GM23338 (cell line): ENCODE measurements at regions not wholly inside any gene's neighbourhood (a gene's known extent, or its start where the extent isn't known, plus 50 kb on each side); places are given as distances from the start of the nearest gene placed in this dataset.

Source experiments
- ATAC-seq: fragments of 200-7000 bp; cut with Tn5 transposase; 3 replicates; pipeline ENCODE4 v1.9.1; 2020
- DNase-seq: peaks from one replicate; pipeline ENCODE4 v3.0.0-alpha.2; 2015; ENCODE audit warnings: low spot score
- H2AFZ ChIP-seq: fragments of 200-600 bp; sonication (generic); 2 replicates; pipeline ENCODE4 v1.8.0; 2016; ENCODE audit warnings: antibody characterized with exemption, mild to moderate bottlenecking, moderate library complexity
- H3F3A ChIP-seq: fragments of 200-600 bp; sonication (generic); replicated peaks from 2 replicates; pipeline ENCODE4 v1.8.0; 2017; ENCODE audit warnings: antibody characterized with exemption, mixed run types, low read depth
- H3K27ac ChIP-seq: fragments of 200-600 bp; sonication (generic); 2 replicates; pipeline ENCODE4 v1.6.1; 2016; ENCODE audit warnings: low read depth
- H3K27me3 ChIP-seq: fragments of 200-600 bp; sonication (generic); 2 replicates; pipeline ENCODE4 v1.8.0; 2016; ENCODE audit warnings: mild to moderate bottlenecking, mixed run types, moderate library complexity; ENCODE audit not compliant: insufficient read depth
- H3K36me3 ChIP-seq: fragments of 200-600 bp; sonication (generic); 2 replicates; pipeline ENCODE4 v1.8.0; 2016; ENCODE audit warnings: mild to moderate bottlenecking; ENCODE audit not compliant: insufficient read depth
- H3K4me1 ChIP-seq: fragments of 200-600 bp; sonication (generic); 2 replicates; pipeline ENCODE4 v1.8.0; 2016; ENCODE audit warnings: mild to moderate bottlenecking, moderate library complexity; ENCODE audit not compliant: insufficient read depth
- H3K4me2 ChIP-seq: fragments of 200-600 bp; sonication (generic); 2 replicates; pipeline ENCODE4 v1.7.1; 2017; ENCODE audit warnings: mixed run types
- H3K4me3 ChIP-seq: fragments of 200-600 bp; sonication (generic); 2 replicates; pipeline ENCODE4 v1.6.1; 2016; ENCODE audit warnings: mixed run types
- H3K79me2 ChIP-seq: fragments of 200-600 bp; sonication (generic); replicated peaks from 2 replicates; pipeline ENCODE4 v1.8.0; 2017; ENCODE audit warnings: mild to moderate bottlenecking; ENCODE audit not compliant: insufficient read depth
- H3K9me2 ChIP-seq: fragments of 200-600 bp; sonication (generic); 2 replicates; pipeline ENCODE4 v1.8.0; 2017; ENCODE audit not compliant: insufficient read depth
- H4K20me1 ChIP-seq: fragments of 200-600 bp; sonication (generic); replicated peaks from 2 replicates; pipeline ENCODE4 v1.8.0; 2017; ENCODE audit warnings: mild to moderate bottlenecking; ENCODE audit not compliant: insufficient read depth
- H3K27ac Mint-ChIP-seq: 2 replicates; pipeline ENCODE4 v1.8.0; 2020; ENCODE audit warnings: inconsistent platforms, mild to moderate bottlenecking, moderate library complexity, mixed read lengths
- H3K27me3 Mint-ChIP-seq: 3 replicates; pipeline ENCODE4 v1.8.0; 2022; ENCODE audit warnings: low read depth, mild to moderate bottlenecking, moderate library complexity, mixed read lengths, inconsistent platforms; ENCODE audit not compliant: insufficient read depth, poor library complexity
- H3K36me3 Mint-ChIP-seq: 3 replicates; pipeline ENCODE4 v1.8.0; 2021; ENCODE audit warnings: low read depth, mild to moderate bottlenecking, inconsistent platforms, moderate library complexity, mixed read lengths
- H3K4me1 Mint-ChIP-seq: 3 replicates; pipeline ENCODE4 v1.8.0; 2020; ENCODE audit warnings: mild to moderate bottlenecking, inconsistent platforms, mixed read lengths
- H3K4me3 Mint-ChIP-seq: 3 replicates; pipeline ENCODE4 v1.8.0; 2021; ENCODE audit warnings: moderate library complexity, mild to moderate bottlenecking, inconsistent platforms, mixed read lengths
- H3K9me3 Mint-ChIP-seq: 3 replicates; pipeline ENCODE4 v1.8.0; 2020; ENCODE audit warnings: moderate library complexity, mild to moderate bottlenecking, inconsistent platforms, mixed read lengths
- CREB1 ChIP-seq: fragments of 250-450 bp; sonication (Bioruptor Pico); IDR thresholded peaks from 2 replicates; pipeline ENCODE4 v1.5.0; 2020; ENCODE audit warnings: low read depth, mild to moderate bottlenecking, moderate library complexity
- CTCF ChIP-seq, 2 experiments: fragments of 200-600 bp in 1 of 2; sonication (generic) in 1 of 2; conservative IDR thresholded peaks; 2 replicates each; pipeline versions ENCODE4 v1.5.1 to v1.6.1; 2016 to 2017; ENCODE audit warnings: antibody characterized with exemption in 2 of 2, low read depth in 2 of 2, mild to moderate bottlenecking in 2 of 2, moderate library complexity in 1 of 2
- EZH2 ChIP-seq: fragments of 200-600 bp; sonication (generic); IDR thresholded peaks from one replicate; pipeline ENCODE4 v1.8.0; 2017; ENCODE audit warnings: antibody characterized with exemption, mild to moderate bottlenecking, low read depth; ENCODE audit not compliant: unreplicated experiment
- STAT1 ChIP-seq: IDR thresholded peaks from one replicate; pipeline ENCODE4 v1.6.1; 2016; ENCODE audit warnings: antibody characterized with exemption; ENCODE audit not compliant: unreplicated experiment
- ZNF331 ChIP-seq: fragments of 250-450 bp; sonication (Bioruptor Pico); IDR thresholded peaks from 2 replicates; pipeline ENCODE4 v1.5.0; 2020; ENCODE audit warnings: low read depth, mild to moderate bottlenecking, moderate library complexity
- ZNF462 ChIP-seq: fragments of 250-450 bp; sonication (Bioruptor Pico); IDR thresholded peaks from 2 replicates; pipeline ENCODE4 v1.5.0; 2020; ENCODE audit warnings: mild to moderate bottlenecking, moderate library complexity
- TF ChIP-seq, protein P1 (sequence below): IDR thresholded peaks from 2 replicates; pipeline ENCODE4 v1.6.1; 2016; ENCODE audit warnings: antibody characterized with exemption

GRCh38 chr5:16265141-16265540, 85.5 kb upstream of the MARCHF11 start:
- H3K36me3 ChIP-seq: no peaks in the 10 kb centered on the region
- no peaks in the 10 kb centered on the region for H3K9me3 Mint-ChIP-seq
- H3F3A ChIP-seq: no peaks in the 10 kb centered on the region

More at GRCh38 chr5:16265141-16265540, 85.5 kb upstream of the MARCHF11 start:
- 0 out of 2 replicates have a peak, but pooled peaks cover 6% of the 10 kb centered on the region for H3K9me2 ChIP-seq
- Mint-ChIP-seq H3K27me3 (peaks cover 2% of the 10 kb centered on the region), H3K27ac (no peak overlapping the region), H3K36me3 (no peaks in the 10 kb centered on the region), H3K4me1 (no peaks in the 10 kb centered on the region), H3K4me3 (no peak overlapping the region)
- no peaks in the 10 kb centered on the region for H3K27me3 ChIP-seq
- H3K4me2 ChIP-seq: no peak overlapping the region
- ATAC-seq: no peak
- H3K27ac ChIP-seq: no peak overlapping the region
- no peak overlapping the region for H3K4me3 ChIP-seq
- no peaks in the 10 kb centered on the region for H4K20me1 ChIP-seq
- TF ChIP-seq, protein P1, sequence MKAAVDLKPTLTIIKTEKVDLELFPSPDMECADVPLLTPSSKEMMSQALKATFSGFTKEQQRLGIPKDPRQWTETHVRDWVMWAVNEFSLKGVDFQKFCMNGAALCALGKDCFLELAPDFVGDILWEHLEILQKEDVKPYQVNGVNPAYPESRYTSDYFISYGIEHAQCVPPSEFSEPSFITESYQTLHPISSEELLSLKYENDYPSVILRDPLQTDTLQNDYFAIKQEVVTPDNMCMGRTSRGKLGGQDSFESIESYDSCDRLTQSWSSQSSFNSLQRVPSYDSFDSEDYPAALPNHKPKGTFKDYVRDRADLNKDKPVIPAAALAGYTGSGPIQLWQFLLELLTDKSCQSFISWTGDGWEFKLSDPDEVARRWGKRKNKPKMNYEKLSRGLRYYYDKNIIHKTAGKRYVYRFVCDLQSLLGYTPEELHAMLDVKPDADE: no peak
- no peak for TF ChIP-seq CTCF (conservative IDR thresholded peaks at IDR 0.05; ENCODE audit: low read depth in 2 of 2)
- no peak for TF ChIP-seq ZNF462
- TF ChIP-seq CREB1 (CRISPR knock-in tag): no peak
- TF ChIP-seq ZNF331 (CRISPR knock-in tag): no peak
- no peak for TF ChIP-seq STAT1
- no peak for TF ChIP-seq EZH2
- no peak for DNase-seq
- H2AFZ ChIP-seq: no peak overlapping the region
- no peaks in the 10 kb centered on the region for H3K4me1 ChIP-seq
- no peaks in the 10 kb centered on the region for H3K79me2 ChIP-seq
